ENCODE measurements at regions not wholly inside any gene's neighbourhood (a gene's known extent, or its start where the extent isn't known, plus 50 kb on each side); places are given as distances from the start of the nearest gene placed in this dataset.

DNA sequence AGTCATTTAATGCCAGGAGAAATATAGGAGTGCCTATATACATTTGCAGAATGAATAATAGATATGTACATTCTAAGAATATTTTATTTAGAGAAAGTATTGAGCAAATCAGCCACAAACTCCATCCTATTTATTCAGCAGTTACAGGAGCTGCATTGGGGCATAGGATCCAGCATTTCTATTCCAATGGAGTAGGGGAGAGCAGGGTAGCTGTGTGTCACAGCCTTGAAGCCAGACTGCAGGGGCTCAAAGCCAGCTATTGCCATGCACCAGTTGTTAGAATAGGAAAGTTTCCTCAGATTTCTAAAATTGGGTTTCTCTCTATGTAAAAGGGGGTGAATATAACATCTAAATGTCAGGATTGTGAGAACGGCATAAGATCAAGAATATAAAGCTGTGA is 116.8 kb upstream of the MYO3A start:
- no peaks in the 10 kb centered on the region for H3K27me3 ChIP-seq (ENCODE audit: control insufficient read depth, insufficient read depth, low read length)
- no peak for DNase-seq (ENCODE audit: low read depth)
- TF ChIP-seq, protein P1, sequence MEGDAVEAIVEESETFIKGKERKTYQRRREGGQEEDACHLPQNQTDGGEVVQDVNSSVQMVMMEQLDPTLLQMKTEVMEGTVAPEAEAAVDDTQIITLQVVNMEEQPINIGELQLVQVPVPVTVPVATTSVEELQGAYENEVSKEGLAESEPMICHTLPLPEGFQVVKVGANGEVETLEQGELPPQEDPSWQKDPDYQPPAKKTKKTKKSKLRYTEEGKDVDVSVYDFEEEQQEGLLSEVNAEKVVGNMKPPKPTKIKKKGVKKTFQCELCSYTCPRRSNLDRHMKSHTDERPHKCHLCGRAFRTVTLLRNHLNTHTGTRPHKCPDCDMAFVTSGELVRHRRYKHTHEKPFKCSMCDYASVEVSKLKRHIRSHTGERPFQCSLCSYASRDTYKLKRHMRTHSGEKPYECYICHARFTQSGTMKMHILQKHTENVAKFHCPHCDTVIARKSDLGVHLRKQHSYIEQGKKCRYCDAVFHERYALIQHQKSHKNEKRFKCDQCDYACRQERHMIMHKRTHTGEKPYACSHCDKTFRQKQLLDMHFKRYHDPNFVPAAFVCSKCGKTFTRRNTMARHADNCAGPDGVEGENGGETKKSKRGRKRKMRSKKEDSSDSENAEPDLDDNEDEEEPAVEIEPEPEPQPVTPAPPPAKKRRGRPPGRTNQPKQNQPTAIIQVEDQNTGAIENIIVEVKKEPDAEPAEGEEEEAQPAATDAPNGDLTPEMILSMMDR (IDR thresholded peaks at IDR 0.05; ENCODE audit: insufficient read depth, low read length, poor library complexity, severe bottlenecking): no peak
- H3K4me3 ChIP-seq (ENCODE audit: low read depth, low read length): no peak overlapping the region
- no peaks in the 10 kb centered on the region for H3K36me3 ChIP-seq (ENCODE audit: control insufficient read depth, insufficient read depth, low read length)

DNA sequence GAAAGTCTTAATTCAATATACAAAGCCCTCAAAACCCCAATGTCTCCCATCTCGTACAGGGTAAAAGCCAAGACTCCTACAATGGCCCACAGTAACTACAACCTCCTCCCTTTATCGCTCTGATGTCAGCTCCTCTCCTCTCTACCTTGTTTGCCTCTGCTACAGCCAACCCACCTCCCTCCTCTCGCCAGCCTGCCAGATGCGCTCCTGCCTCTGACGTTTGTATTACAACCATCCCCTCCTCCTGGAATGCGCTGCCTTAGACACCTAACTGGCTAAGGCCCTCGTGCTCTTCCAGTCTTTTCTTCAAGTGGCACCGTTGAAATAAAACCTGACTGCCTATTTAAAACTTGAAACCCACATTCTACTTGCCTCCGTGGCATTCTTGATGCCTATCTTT is 115.3 kb upstream of the MYO3A start:
- no peak for DNase-seq (ENCODE audit: low read depth)
- TF ChIP-seq, protein P1 (IDR thresholded peaks at IDR 0.05; ENCODE audit: insufficient read depth, low read length, poor library complexity, severe bottlenecking): no peak
- Histone ChIP-seq H3K36me3 (ENCODE audit: control insufficient read depth, insufficient read depth, low read length) (no peaks in the 10 kb centered on the region), H3K27me3 (ENCODE audit: control insufficient read depth, insufficient read depth, low read length) (no peaks in the 10 kb centered on the region), H3K4me3 (ENCODE audit: low read depth, low read length) (no peak overlapping the region)

GRCh38 chr10:25820472-25820871 is 113.6 kb upstream of the MYO3A start:
- no peak for DNase-seq (ENCODE audit: low read depth)
- Histone ChIP-seq H3K4me3 (ENCODE audit: low read depth, low read length) (no peak overlapping the region), H3K36me3 (ENCODE audit: control insufficient read depth, insufficient read depth, low read length) (no peaks in the 10 kb centered on the region), H3K27me3 (ENCODE audit: control insufficient read depth, insufficient read depth, low read length) (no peaks in the 10 kb centered on the region)
- TF ChIP-seq, protein P1 (IDR thresholded peaks at IDR 0.05; ENCODE audit: insufficient read depth, low read length, poor library complexity, severe bottlenecking): no peak

DNA sequence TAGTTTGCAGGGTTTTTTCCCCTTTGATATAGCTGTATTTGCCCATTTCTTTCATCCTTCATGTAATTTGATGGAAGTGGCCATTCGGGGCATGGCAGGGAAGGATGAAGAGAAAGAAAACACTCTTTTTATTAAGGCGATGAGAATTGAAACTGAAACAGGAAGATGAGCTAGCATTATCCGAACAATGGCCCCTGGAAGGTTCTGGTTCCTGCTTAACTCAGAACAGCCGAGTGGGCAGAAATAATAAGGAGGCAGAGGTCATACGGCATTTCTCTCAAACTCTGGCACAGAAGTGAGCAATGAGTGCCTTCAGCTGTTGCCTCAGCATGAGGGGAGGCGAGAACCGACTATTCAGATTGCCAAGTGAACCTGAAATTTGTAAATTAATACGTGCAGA is 113.2 kb upstream of the MYO3A start:
- DNase-seq (ENCODE audit: low read depth): no peak
- H3K36me3 ChIP-seq (ENCODE audit: control insufficient read depth, insufficient read depth, low read length): no peaks in the 10 kb centered on the region
- H3K4me3 ChIP-seq (ENCODE audit: low read depth, low read length): no peak overlapping the region
- TF ChIP-seq, protein P1 (IDR thresholded peaks at IDR 0.05; ENCODE audit: insufficient read depth, low read length, poor library complexity, severe bottlenecking): no peak
- no peaks in the 10 kb centered on the region for H3K27me3 ChIP-seq (ENCODE audit: control insufficient read depth, insufficient read depth, low read length)

- TF ChIP-seq, protein P1 (IDR thresholded peaks at IDR 0.05; ENCODE audit: insufficient read depth, low read length, poor library complexity, severe bottlenecking): no peak
- no peak for DNase-seq (ENCODE audit: low read depth)
- H3K4me3 ChIP-seq (ENCODE audit: low read depth, low read length): no peak overlapping the region
- no peaks in the 10 kb centered on the region for H3K27me3 ChIP-seq (ENCODE audit: control insufficient read depth, insufficient read depth, low read length)
- H3K36me3 ChIP-seq (ENCODE audit: control insufficient read depth, insufficient read depth, low read length): no peaks in the 10 kb centered on the region
These were observed 110.0 kb upstream of the MYO3A start for GRCh38 chr10:25824050-25824449.

GRCh38 chr10:25828475-25828874 is 105.6 kb upstream of the MYO3A start:
- no peak for DNase-seq (ENCODE audit: low read depth)
- H3K4me3 ChIP-seq (ENCODE audit: low read depth, low read length): no peak overlapping the region
- no peaks in the 10 kb centered on the region for H3K27me3 ChIP-seq (ENCODE audit: control insufficient read depth, insufficient read depth, low read length)
- no peaks in the 10 kb centered on the region for H3K36me3 ChIP-seq (ENCODE audit: control insufficient read depth, insufficient read depth, low read length)
- TF ChIP-seq, protein P1 (IDR thresholded peaks at IDR 0.05; ENCODE audit: insufficient read depth, low read length, poor library complexity, severe bottlenecking): no peak

Measured in kidney epithelial cell (primary cell).